GM21825 (cell line): ENCODE measurements at regions not wholly inside any gene's neighbourhood (a gene's known extent, or its start where the extent isn't known, plus 50 kb on each side); places are given as distances from the start of the nearest gene placed in this dataset.
"Not testable (repeated sequence)": the region's sequence is repeated elsewhere in the genome, so short reads cannot be mapped to it uniquely, and the experiment has no call there.

Experiments used
- ATAC-seq: cut with Tn5 transposase; IDR thresholded peaks from one replicate; pipeline ENCODE4 v1.9.1; 2021; ENCODE audit warnings: mild to moderate bottlenecking, moderate library complexity; ENCODE audit not compliant: unreplicated experiment

DNA sequence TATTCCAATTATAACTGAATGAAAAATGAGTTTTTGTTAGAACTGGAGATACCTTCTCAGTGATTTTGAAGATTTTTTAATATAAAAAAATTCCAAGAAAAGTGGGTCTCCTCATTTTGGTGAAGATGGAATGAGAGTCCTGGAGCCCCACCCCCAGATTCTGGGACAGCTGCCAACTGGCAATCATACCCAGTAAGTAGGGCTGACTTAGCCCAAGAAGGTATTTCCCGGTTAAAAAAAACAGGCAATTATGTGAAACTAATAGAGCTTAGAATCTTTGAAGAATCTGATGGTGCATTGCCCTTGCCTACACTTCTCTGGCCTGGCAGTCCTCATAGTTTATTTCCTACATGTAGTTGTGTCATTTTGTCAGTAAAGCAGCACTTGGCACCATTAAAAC lies 52.8 kb upstream of the VWDE start:
- no peak for ATAC-seq

- ATAC-seq, result peak; percentile 98
These were observed 55.0 kb upstream of the VWDE start for GRCh38 chr7:12458520-12459131.

- no peak for ATAC-seq
These were observed 64.2 kb upstream of the VWDE start for GRCh38 chr7:12467837-12468236.

DNA sequence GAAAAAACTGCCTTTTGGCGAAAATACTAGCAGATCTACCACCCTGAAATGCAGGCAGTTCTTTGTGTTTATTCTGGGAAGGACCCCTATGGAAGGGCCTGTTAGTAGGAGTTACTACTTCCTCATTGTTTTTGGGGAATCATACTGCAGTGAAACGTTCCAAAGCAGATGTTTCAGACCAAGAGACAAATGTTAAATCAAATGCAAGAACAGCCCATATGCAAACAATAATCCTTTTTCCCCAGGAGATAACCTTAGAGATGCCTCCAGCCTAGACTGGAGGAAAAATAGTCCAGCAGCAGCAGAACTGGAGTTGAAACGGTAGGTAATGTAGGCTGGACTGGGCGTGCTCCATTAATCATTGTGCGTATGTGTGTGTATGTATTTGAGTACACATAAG lies 65.9 kb upstream of the VWDE start:
- ATAC-seq, result no peak

DNA sequence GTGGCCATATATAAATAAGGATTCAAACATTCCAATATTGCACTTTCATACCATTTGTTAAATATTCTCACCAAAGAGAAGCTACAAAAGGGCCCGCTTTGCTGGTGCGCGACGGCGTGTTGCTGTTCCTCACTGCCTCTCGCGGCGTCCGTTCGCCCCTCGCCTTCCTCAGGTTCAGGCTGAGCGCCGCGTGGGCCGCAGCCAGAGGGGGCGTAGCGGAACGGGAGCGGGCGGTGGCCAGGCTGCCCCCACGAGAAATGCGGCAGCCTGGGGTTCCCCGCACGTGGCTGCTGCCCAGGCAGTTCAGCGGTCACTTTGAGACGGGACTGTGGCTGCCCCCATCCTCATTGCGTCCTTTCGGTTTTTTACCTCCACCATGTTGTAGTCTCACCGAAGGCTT lies 67.3 kb upstream of the VWDE start:
- ATAC-seq, result no peak

DNA sequence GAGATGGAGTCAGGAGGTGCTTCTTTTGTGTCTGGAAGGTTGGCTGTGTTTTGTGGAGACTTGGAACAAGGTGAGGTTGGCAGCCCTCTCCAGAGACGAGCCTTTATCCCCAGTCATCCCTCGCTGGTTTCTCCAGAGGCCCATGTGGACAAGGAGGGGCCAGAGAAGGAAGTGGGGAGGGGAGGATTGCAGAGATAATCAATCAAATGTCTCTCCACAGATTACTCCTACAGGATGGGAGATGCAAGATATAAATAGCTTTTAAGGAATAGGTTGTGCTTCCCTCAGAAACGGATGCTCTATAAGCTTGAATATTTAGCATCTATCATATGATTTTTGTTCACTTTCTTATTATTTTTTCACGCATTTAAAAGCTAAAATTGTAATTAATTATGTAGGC lies 70.4 kb upstream of the VWDE start:
- ATAC-seq, result no peak

DNA sequence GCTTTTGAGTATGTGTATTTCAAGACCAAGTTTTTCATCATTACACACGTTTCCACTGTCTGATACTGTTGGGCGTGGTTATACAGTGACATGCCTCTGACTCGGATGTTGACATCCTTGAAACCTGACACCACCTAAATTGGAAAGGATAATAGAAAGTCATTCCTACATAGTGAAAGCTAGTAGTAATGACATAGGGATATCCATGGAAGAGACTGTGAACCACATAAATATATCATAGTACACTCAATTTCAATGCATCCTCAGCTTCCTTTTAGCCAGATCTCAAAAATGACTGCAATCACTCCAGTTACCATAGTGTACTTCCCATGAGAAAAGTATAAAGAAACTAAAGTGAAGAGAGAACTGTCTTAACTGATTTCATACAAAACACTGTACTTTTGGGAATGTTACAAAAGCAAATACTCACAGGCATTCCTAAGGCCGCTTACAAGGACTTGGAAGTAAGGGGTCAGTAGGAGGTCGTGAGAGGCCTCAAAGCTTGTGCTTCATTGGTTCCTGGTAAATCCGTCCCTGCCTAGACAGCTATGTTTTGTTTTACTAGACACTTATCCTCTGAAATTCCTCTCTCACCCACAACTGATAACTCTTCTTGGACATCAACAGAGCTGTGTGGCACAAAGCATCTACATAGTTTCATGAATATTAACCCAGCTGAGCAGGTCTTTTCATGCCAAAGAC lies 71.8 kb upstream of the VWDE start:
- no peak for ATAC-seq

GRCh38 chr7:12477620-12478019 lies 74.0 kb upstream of the VWDE start:
- no peak for ATAC-seq

DNA sequence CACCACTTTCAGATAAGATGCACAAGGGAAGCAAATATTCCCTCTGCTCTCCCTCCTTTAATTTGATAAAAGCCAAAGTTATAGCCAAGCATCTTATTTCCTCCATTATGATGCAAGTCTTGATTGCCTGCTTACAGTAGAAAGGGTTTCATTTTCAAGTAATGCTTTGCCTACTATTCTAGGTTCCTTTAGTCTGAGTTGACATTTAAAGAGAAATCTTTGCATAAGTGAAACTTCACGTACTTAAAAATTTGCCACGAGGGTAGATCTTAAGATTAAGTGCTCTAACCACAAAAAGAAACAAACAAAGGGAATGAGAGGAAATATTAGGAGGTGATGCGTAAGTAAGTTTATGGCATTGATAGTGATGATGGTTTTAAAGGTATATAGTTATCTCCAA lies 78.1 kb upstream of the VWDE start:
- peak; percentile 96 for ATAC-seq

DNA sequence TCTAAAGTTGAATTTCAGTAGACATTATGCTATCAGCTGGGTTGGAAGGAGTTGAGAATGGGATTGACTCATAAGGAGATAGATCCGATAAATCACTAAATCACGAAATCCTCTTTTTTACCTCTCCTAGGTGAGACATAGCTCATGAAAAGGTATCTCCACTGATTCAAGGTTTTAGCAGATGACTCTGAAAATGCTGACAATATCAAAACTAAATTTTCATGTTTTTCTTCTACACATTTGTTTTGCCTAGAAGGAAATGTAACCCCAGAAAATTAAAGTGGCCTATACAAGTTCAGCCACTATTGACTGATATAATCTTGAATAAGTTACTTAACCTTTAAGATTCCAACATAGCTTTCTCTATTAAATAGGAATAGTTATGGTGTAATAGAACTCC lies 82.2 kb upstream of the VWDE start:
- ATAC-seq, result no peak

DNA sequence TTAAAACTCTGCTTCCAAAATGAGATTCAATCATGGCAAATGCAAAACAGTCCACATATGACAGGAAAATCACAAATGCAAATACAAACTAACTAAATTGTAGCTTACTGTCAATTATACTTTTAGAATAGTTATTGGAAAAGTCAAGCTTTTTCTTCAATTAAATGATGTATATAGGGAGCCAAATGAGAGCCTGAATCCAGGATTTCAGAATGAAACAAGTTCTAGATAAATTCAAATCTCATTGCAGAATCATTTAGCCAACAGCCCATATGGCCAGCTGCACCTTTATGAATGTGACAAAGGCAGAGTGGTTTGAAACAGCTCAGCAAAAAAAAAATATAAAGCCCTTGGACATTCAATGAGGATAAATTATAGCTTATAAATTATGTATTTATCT lies 82.2 kb upstream of the SCIN start:
- no peak for ATAC-seq

DNA sequence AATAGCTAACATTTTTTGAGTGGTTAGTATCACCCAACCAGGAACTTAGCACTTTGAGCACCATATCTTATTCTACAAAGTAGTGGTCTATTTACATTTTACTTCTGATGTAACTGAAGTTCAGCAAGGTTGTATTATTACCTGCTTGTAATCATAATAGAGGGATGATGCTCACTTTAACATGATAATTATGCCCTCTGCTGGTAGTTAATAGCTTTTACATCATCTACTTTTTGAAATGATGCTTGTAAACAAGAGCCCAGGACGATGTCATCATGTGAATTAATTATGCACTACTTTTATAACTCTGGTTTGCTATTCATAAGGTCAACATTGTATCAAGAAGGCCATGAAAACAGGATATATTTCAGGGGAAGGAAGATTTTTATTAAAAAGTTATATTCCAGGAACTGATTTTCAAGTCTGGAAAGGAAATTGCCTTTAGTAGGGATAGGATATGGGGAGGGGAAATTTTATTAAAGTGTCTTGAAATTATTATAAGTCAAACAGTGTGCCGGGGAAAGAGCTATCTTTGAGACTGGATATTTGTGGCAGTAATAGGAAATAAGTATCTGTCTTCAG lies 80.3 kb upstream of the SCIN start:
- ATAC-seq, result peak; percentile 66

DNA sequence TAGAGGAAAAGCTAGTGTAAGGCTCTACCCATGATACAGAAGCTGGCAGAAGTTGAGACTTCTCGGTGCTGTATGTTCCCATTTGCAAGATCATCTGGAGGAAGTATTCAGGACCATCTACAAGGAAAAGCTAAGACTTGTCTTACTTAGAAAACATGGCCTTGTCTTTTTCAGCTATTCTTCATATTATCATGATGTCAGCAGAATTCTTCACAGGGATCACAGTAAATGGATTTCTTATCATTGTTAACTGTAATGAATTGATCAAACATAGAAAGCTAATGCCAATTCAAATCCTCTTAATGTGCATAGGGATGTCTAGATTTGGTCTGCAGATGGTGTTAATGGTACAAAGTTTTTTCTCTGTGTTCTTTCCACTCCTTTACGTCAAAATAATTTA lies 79.6 kb upstream of the SCIN start:
- ATAC-seq, result no peak

GRCh38 chr7:12491526-12491925 lies 79.0 kb upstream of the SCIN start:
- no peak for ATAC-seq

- no peak for ATAC-seq
These were observed 77.1 kb upstream of the SCIN start for GRCh38 chr7:12493407-12493806.

- ATAC-seq, result no peak
These were observed 76.4 kb upstream of the SCIN start for GRCh38 chr7:12493863-12494686.

DNA sequence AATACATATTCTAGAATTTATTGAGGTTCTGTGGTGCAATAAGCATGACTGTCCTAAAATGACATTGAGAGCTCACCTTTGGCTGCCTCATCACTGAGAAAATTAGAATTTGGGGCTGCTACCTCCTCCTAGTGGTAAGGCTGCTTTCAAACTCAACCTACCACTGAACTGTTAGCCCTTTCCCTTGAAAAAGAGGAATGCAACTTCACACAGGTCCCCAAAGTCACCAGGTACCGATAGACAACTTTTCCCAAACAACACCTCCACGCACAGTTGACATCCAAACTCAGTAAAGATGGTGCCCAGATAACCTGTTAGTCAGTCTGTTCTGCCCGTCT lies 75.9 kb upstream of the SCIN start:
- ATAC-seq, result no peak

GRCh38 chr7:12496901-12497674 lies 73.4 kb upstream of the SCIN start:
- not testable (repeated sequence) for ATAC-seq

- ATAC-seq, result no peak
These were observed 66.4 kb upstream of the SCIN start for GRCh38 chr7:12504149-12504548.

DNA sequence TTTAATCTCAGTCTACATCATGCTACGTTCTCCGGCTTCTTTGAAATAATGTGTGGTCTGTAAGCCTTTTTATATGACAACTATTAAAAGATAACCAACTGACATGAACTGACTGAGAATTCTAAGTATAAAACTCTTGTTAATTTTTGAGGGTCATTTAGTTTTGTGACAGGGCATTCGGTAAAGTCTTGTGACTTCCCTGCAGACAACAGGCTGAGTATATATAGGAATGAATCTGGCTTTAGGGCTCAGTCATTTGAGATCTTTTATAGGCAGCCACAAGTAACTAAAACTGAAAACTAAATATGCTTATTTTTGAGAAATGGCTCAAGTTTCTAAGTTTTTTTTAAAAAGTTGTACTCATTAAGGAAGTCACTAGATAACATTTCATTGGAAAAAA lies 62.5 kb upstream of the SCIN start:
- no peak for ATAC-seq

- no peak for ATAC-seq
These were observed 62.0 kb upstream of the SCIN start for GRCh38 chr7:12508554-12508953.
